ENCODE measurements at regions not wholly inside any gene's neighbourhood (a gene's known extent, or its start where the extent isn't known, plus 50 kb on each side); places are given as distances from the start of the nearest gene placed in this dataset.

GRCh38 chr4:163070023-163070422 is 96.7 kb downstream of the NAF1 start:
- no peak for TF ChIP-seq CTCF (IDR thresholded peaks at IDR 0.05 in 8 of 11, conservative IDR thresholded peaks at IDR 0.05 in 3 of 11)
- TF ChIP-seq POLR2A (IDR thresholded peaks at IDR 0.05) = no peak

Data from spleen (tissue), 7 donors.